ENCODE measurements at regions not wholly inside any gene's neighbourhood (a gene's known extent, or its start where the extent isn't known, plus 50 kb on each side); places are given as distances from the start of the nearest gene placed in this dataset.

- DNase-seq: no peak
These were observed 152.8 kb upstream of the GSC start for GRCh38 chr14:94922595-94923239.

DNA sequence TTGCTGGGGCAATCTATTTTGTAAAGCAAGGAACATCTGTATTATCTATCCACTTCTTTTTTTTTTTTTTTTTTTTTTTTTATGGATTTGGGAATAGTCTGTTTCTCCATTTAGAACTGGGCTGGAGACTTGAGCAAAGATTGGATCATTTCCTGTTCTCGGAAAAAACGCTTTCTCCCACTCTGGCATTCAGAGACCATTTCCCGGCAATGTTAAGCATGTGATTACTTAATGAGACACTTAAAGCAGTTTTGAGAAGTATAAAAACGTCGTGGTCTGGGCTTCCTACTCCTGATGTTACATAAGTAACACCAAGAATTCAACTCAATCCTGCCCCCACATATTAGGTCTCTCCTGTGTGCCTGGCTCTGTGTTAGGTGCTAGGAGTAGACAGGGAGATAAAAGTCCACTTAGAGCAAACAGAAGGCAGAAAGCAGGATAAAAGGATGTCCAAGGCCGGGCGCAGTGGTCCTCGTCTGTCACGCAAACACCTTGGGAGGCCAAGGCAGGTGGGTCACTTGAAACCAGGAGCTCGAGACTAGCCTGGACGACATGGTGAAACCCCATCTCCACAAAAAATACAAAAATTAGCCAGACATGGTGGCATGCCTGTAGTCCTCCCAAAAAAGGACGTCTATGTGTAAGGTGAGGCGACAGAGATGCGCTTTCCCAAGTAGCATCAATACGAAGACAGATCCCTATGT, 152.1 kb upstream of the GSC start:
- DNase-seq: no peak

GRCh38 chr14:94921456-94921855, 151.5 kb upstream of the GSC start:
- no peak for DNase-seq

DNA sequence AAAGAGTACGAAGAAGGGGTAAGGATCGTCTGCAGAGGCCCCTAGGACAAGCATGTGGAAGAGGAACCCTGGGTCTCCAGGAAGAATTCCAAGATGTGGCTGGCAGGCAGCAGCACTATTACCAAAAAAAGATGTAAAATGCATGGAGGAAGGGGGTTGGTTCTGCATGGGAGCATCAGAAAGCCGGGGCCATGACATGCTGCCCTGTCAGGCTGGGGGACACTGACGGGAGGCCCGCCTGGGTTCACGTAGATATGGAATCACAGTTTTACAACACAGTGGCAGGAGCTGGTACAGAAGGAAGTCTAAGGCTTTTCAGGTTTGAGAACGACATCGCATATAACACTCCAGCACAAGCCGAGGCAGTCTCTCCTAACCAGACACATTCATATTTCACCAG, 150.0 kb upstream of the GSC start:
- no peak for DNase-seq

DNA sequence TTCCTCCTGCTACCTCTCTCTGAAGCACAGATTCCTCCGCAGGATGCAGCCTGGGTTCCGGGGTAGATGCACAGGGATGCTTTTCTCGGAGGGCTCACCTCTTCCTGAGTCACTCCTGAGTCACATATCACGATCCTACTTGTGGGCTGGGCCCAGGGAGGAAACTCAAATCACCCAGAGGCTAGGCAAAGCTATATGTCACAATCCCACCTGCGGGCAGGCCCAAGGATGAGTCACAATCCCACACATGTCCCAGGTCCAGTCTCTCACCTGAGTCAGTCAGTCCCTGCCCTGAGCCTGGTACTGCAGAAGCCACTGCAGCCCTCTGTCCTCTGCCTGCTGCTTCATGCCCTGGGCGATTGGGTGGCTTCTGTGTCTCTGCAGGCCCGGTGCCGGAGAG, 149.0 kb upstream of the GSC start:
- DNase-seq: no peak

- no peak for DNase-seq
These were observed 147.2 kb upstream of the GSC start for GRCh38 chr14:94917041-94917600.

- no peak for DNase-seq
These were observed 144.3 kb upstream of the GSC start for GRCh38 chr14:94914191-94914590.

- no peak for DNase-seq
These were observed 137.8 kb upstream of the GSC start for GRCh38 chr14:94907626-94908261.

- DNase-seq: no peak
These were observed 137.2 kb upstream of the GSC start for GRCh38 chr14:94906991-94907587.

DNA sequence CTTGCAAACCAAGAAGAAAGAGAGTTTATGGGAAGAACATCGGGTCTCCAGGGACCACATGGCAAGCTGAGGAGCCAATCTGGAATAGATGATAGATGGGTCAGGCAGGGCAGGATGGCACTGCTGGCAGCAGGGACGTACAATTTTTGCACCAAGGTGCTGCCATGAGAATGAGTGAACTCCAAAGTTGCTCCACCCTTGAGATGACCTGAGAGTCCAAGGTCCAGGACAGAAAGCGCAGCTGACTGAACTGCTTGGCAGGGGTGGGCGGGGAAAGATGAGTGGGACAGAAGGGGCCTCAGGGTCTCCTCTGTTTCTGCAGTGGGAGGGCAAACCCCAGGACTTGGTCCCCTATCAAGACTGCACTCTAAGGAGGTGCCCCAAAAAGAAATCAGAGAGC, 136.7 kb upstream of the GSC start:
- DNase-seq: no peak

GRCh38 chr14:94904636-94905035, 134.7 kb upstream of the GSC start:
- DNase-seq: no peak

- DNase-seq: no peak
These were observed 134.0 kb upstream of the GSC start for GRCh38 chr14:94903883-94904282.

DNA sequence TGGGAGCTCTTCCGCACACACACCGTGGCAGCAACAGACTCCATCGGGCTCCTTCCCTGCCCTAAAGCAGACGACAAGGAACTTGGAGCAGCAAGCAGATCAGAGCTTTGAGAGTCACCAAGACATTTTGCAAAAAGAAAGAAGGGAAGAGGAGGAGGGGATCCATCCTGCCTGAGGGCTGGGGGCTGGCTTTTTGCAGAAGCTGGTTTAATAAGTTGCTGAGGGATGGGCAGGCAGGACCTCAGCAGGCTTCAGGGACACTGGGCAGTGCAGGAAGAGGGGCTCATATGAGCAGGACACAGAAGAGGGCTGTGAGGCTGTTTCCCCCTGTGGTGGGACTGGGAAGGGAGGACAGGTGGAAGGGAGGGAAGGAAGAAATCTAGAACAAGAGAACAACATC, 133.4 kb upstream of the GSC start:
- DNase-seq: no peak

DNA sequence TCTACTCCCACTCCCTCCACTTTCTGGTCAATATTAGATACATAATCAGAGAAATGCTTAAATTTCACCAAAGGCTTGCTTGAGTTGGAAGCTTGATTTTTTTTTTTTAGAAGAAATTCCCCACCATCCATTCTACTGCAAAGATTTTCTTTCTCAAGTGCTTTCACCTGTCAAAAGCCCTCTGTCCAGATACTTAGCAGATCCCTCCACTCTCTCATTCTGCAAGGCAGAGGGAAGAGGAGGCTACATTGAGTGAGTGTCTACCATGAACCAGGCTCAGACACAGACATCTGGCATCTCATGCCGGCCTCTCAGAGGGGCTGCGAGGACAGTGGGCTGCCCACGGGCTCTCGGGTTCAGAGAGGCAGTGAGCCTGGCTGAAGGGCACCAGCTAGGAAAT, 127.6 kb upstream of the GSC start:
- no peak for DNase-seq

- no peak for DNase-seq
These were observed 127.2 kb upstream of the GSC start for GRCh38 chr14:94897082-94897481.

- no peak for DNase-seq
These were observed 123.7 kb upstream of the GSC start for GRCh38 chr14:94893411-94894160.

DNA sequence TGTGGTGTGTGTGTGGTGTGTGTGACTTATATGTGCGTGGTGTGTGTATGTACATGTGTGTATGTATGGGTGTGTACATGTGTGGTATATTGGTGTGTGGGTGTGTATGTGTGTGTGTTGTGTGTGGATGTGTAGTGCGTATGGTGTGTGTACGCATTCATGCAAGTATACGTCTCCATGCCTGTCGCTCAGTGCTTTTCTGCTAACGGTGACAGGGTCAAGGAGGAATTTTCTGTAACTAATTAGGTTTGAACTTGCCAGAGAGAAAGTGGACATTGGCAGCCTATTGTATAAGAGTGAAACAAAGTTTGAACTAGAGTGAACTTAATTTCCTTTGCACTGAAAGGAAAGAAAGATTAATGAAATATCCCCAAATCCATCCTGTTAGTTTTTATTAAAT, 120.9 kb upstream of the GSC start:
- no peak for DNase-seq

- DNase-seq: no peak
These were observed 119.8 kb upstream of the GSC start for GRCh38 chr14:94889520-94890312.

- no peak for DNase-seq
These were observed 118.2 kb upstream of the GSC start for GRCh38 chr14:94888121-94888520.

DNA sequence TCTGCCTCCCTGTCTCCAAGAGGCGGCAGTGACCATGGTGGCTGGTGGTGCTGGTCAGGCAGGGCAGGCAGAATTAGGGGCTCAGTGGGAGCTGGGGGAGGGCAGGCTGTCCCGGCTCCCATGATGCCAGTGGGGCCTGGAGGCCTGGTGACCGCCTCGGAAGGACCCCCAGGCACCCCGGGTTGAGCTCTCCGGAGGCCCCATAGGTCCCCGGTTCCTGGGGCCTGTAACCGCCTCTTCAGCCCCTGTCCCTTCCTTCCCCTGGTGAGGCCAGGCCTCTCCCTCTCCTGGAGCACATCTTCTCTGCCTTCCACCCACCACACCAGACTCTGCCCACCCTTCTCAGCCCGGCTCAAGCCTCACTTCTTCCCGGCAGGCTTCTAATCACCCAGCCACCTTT, 117.7 kb upstream of the GSC start:
- no peak for DNase-seq

GRCh38 chr14:94886931-94887330, 117.0 kb upstream of the GSC start:
- DNase-seq: no peak

DNA sequence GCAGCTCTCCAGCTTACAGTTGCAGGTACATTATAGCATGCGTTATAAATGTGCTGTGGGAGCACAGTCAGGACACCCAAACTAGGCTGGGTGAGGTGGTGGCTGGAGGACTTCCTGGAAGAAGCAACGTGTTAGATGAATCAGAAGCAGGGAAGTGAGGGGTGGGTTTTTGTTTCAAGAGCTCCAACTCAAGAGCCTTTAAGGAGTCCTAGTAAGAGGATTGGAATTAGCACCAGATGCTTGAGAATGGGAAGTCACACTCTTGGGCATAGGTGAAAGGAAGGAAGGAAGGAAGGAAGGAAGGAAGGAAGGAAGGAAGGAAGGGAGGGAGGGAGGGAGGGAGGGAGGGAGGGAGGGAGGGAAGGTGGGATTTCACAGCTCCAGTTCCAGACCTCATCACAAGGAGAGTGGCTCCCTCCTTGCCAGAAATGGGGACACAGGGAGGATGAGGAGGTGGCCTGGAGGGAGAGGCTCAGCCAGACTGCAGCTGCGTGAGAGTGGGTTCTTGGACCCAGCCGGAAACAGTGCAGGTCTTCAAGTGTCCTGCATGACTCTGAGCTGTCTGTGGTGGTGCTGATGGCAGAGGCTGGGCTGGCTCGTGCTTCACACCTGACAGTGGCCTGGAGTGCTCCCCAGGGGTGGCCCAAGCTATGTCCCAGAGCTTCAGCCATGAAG, 115.7 kb upstream of the GSC start:
- DNase-seq: no peak

Data from NCI-H1105 treated with DMSO at 0.1 percent for 48 hours (cell line).